Hematopoietic multipotent progenitor cell treated with erythropoietin and hydrocortisone succinate and interleukin-3 and kit ligand, for 6 days (in vitro differentiated cells): ENCODE measurements at regions not wholly inside any gene's neighbourhood (a gene's known extent, or its start where the extent isn't known, plus 50 kb on each side); places are given as distances from the start of the nearest gene placed in this dataset.
"Not testable (repeated sequence)": the region's sequence is repeated elsewhere in the genome, so short reads cannot be mapped to it uniquely, and the experiment has no call there.

Source experiments
- DNase-seq: peaks from one replicate; pipeline ENCODE4 v3.0.0-alpha.2; 2015

- no peak for DNase-seq
Observed at GRCh38 chr2:180258041-180258537, 251.0 kb upstream of the CWC22 start.

GRCh38 chr2:180257247-180257646, 250.2 kb upstream of the CWC22 start:
- DNase-seq: no peak

- no peak for DNase-seq
Observed at GRCh38 chr2:180255981-180256380, 248.9 kb upstream of the CWC22 start.

- DNase-seq: no peak
Observed at GRCh38 chr2:180254872-180255271, 247.8 kb upstream of the CWC22 start.

GRCh38 chr2:180247658-180248057, 240.6 kb upstream of the CWC22 start:
- no peak for DNase-seq

- no peak for DNase-seq
Observed at GRCh38 chr2:180246268-180246667, 239.2 kb upstream of the CWC22 start.

GRCh38 chr2:180240774-180241173, 233.7 kb upstream of the CWC22 start:
- DNase-seq: no peak

GRCh38 chr2:180238729-180239128, 231.6 kb upstream of the CWC22 start:
- DNase-seq: no peak

- DNase-seq: not testable (repeated sequence)
Observed at GRCh38 chr2:180236061-180236460, 229.0 kb upstream of the CWC22 start.

- DNase-seq: not testable (repeated sequence)
Observed at GRCh38 chr2:180235506-180235905, 228.4 kb upstream of the CWC22 start.

- not testable (repeated sequence) for DNase-seq
Observed at GRCh38 chr2:180234991-180235390, 227.9 kb upstream of the CWC22 start.

- no peak for DNase-seq
Observed at GRCh38 chr2:180231015-180231414, 223.9 kb upstream of the CWC22 start.

DNA sequence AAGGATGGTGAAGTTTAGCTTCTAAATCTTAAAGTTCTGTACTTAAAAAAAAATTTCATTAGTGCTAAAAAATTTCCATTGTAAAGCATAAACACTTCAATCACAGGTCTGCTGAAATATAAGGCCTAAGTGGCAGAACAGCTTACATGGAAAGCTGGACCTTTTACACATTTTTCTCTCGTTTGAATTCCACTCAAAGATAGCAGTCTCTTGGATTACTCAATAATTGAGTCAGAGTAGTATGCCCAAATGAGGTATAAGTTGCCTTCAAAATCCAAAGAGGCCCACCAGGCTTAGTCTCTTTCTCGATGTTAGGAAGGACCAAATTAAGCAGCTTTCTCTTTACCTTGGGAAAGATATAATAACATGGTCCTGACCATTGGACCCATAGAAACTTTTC, 220.4 kb upstream of the CWC22 start:
- no peak for DNase-seq

DNA sequence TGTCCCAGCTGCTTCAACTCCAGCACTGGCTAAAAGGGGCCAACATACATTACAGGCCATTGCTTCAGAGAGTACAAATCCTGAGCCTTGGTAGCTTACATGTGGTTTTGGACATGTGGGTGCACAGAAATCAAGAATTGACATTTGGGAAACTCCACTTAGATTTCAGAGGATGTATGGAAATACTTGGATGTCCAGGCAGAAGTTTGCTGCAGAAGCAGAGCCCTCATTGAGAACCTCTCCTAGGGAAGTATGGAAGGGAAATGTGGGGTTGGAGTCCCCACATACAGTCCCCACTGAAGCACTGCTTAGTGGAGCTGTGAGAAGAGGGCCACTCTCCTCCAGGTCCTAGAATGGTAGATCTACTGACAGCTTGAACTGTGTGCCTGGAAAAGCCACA, 218.0 kb upstream of the CWC22 start:
- DNase-seq: no peak

GRCh38 chr2:180222644-180223043, 215.5 kb upstream of the CWC22 start:
- no peak for DNase-seq

- no peak for DNase-seq
Observed at GRCh38 chr2:180219491-180219890, 212.4 kb upstream of the CWC22 start.

- no peak for DNase-seq
Observed at GRCh38 chr2:180208841-180209240, 201.7 kb upstream of the CWC22 start.

- no peak for DNase-seq
Observed at GRCh38 chr2:180205621-180206235, 198.6 kb upstream of the CWC22 start.

DNA sequence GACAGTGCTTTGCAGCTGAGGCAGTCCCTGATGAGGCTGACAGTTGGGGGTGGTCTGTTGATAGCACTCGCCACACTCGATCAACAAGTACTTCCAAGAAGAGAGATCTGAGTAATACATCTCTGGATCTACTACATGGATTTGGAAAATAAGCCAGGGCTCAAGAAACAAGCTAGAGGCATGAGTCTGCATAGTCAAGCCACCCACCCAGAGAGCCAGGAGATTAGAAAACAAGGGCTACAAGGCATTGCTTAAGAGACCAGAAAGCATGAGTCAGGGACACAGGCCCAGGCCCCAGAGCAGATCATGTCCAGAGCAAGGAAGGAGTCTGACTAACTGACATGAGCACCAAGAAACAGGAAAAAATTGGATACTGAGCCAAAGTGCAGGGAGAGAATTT, 196.9 kb upstream of the CWC22 start:
- no peak for DNase-seq

DNA sequence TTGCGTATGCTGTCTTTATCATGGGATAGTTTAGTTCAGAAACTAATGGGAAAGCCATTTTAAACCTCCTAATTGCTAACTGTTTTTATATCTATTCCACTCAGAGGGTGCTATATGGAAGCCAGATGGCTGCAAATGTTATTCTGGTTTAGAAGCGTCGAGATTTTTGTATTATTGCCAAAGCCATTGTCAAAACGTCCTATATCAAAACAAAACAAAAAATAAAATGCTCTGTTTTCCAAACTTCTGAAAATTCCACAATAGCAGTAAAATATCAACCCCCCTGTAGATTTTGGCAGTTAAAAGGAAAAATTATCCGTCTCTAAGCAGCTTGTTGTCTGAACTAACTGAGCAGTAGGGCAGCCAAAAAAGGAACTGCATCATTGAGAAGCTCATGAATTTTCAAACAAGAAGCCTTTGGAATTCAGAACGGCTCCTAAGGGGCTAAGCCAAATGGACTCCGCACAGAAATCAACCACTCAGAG, 195.4 kb upstream of the CWC22 start:
- no peak for DNase-seq

- no peak for DNase-seq
Observed at GRCh38 chr2:180196419-180196977, 189.4 kb upstream of the CWC22 start.

- no peak for DNase-seq
Observed at GRCh38 chr2:180195847-180196246, 188.8 kb upstream of the CWC22 start.

DNA sequence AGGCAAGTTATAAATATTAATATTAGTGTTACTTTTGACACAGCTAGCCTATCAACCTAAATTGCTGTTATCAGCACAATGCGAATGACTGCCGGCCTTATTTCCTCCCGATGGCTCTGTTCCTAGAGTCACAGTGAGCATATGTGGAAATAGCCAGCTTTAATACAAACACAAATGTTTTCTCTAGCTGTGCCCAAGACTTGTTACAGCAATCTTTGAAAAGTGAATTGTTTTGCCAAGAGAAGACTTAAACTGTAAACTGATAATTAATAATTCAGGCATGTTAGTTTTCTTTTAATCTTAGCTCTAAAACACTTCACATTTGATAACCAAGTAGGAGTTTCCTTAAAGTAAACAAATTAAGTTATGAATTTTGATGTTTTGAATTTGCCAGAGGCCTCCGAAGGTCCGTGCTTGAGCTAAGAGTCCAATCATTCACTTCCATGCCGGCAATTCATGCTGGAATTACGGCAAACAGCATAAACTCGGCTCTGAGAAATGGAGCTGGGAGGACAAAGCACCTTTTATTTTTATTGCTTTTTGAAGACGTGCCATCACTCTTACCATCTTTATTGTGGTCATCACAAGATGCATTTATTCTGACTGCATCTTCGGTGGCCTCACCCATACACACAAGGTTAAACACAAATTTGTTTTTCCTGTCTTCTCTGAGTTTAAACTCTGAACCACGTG, 184.5 kb upstream of the CWC22 start:
- DNase-seq: no peak

GRCh38 chr2:180190851-180191250, 183.8 kb upstream of the CWC22 start:
- no peak for DNase-seq
